Stomach (tissue), 4 donors: ENCODE measurements at regions not wholly inside any gene's neighbourhood (a gene's known extent, or its start where the extent isn't known, plus 50 kb on each side); places are given as distances from the start of the nearest gene placed in this dataset.

Experiments used
- CTCF ChIP-seq, 7 experiments: fragments of 450-650 bp in 4 of 7; fragments of 200-600 bp in 3 of 7; sonication (generic) in 3 of 7; IDR thresholded peaks; one replicate each; pipeline ENCODE4 v1.5.1; 2016 to 2019; ENCODE audit warnings: antibody characterized with exemption in 7 of 7, control low read depth in 2 of 7, mild to moderate bottlenecking in 1 of 7
- POLR2A ChIP-seq, 4 donors: fragments of 450-650 bp; IDR thresholded peaks; one replicate each; pipeline ENCODE4 v1.6.1; 2016; ENCODE audit warnings: antibody characterized with exemption in 4 of 4, control low read depth in 2 of 4, mild to moderate bottlenecking in 1 of 4, moderate library complexity in 1 of 4

GRCh38 chr9:91074866-91075265, 273.2 kb downstream of the SYK start:
- TF ChIP-seq POLR2A (IDR thresholded peaks at IDR 0.05) (no peak), CTCF (IDR thresholded peaks at IDR 0.05) (no peak)
